ENCODE measurements at regions not wholly inside any gene's neighbourhood (a gene's known extent, or its start where the extent isn't known, plus 50 kb on each side); places are given as distances from the start of the nearest gene placed in this dataset.

GRCh38 chr11:113553235-113553634 lies 78.0 kb upstream of the DRD2 start:
- DNase-seq (ENCODE audit: low spot score), result no peak

GRCh38 chr11:113552271-113552670 lies 77.1 kb upstream of the DRD2 start:
- no peak for DNase-seq (ENCODE audit: low spot score)

- no peak for DNase-seq (ENCODE audit: low spot score)
These were observed 76.4 kb upstream of the DRD2 start for GRCh38 chr11:113551645-113552044.

GRCh38 chr11:113549611-113550578 lies 74.7 kb upstream of the DRD2 start:
- peak; percentile 45 for DNase-seq (ENCODE audit: low spot score)

- no peak for DNase-seq (ENCODE audit: low spot score)
These were observed 73.9 kb upstream of the DRD2 start for GRCh38 chr11:113549061-113549460.

GRCh38 chr11:113547739-113548138 lies 72.5 kb upstream of the DRD2 start:
- DNase-seq (ENCODE audit: low spot score), result no peak

- peak; percentile 15 for DNase-seq (ENCODE audit: low spot score)
These were observed 71.7 kb upstream of the DRD2 start for GRCh38 chr11:113546757-113547507.

GRCh38 chr11:113542420-113542819 lies 67.2 kb upstream of the DRD2 start:
- DNase-seq (ENCODE audit: low spot score), result peak; percentile 11

- peak; percentile 45 for DNase-seq (ENCODE audit: low spot score)
These were observed 65.5 kb upstream of the DRD2 start for GRCh38 chr11:113540416-113541330.

GRCh38 chr11:113538451-113539412 lies 63.5 kb upstream of the DRD2 start:
- peak; percentile 51 for DNase-seq (ENCODE audit: low spot score)

GRCh38 chr11:113534625-113535024 lies 59.4 kb upstream of the DRD2 start:
- DNase-seq (ENCODE audit: low spot score), result peak; percentile 9

GRCh38 chr11:113533425-113533698 lies 58.2 kb upstream of the DRD2 start:
- DNase-seq (ENCODE audit: low spot score), result no peak

- peak; percentile 78 for DNase-seq (ENCODE audit: low spot score)
These were observed 57.7 kb upstream of the DRD2 start for GRCh38 chr11:113532697-113533424.

- DNase-seq (ENCODE audit: low spot score), result peak; percentile 34
These were observed 56.6 kb upstream of the DRD2 start for GRCh38 chr11:113531575-113532451.

- DNase-seq (ENCODE audit: low spot score), result peak; percentile 3
These were observed 55.9 kb upstream of the DRD2 start for GRCh38 chr11:113531083-113531482.

- DNase-seq (ENCODE audit: low spot score), result peak; percentile 24
These were observed 54.4 kb upstream of the DRD2 start for GRCh38 chr11:113529606-113530005.

GRCh38 chr11:113528982-113529381 lies 53.8 kb upstream of the DRD2 start:
- DNase-seq (ENCODE audit: low spot score), result peak; percentile 20

GRCh38 chr11:113526521-113526920 lies 51.3 kb upstream of the DRD2 start:
- no peak for DNase-seq (ENCODE audit: low spot score)

Measured in ecto neural progenitor cell (in vitro differentiated cells).